ENCODE measurements at regions not wholly inside any gene's neighbourhood (a gene's known extent, or its start where the extent isn't known, plus 50 kb on each side); places are given as distances from the start of the nearest gene placed in this dataset.
"Not testable (repeated sequence)": the region's sequence is repeated elsewhere in the genome, so short reads cannot be mapped to it uniquely, and the experiment has no call there.

GRCh38 chr9:79477955-79478771, 93.6 kb upstream of the TLE4 start:
- no peak for DNase-seq (ENCODE audit: low read depth)
- H3K9me3 ChIP-seq (ENCODE audit: control insufficient read depth, low read length), result no peaks in the 10 kb centered on the region
- no peak overlapping the region for H3K4me3 ChIP-seq (ENCODE audit: low read length)
- no peaks in the 10 kb centered on the region for H3K27me3 ChIP-seq (replicated peaks; ENCODE audit: control insufficient read depth, insufficient read depth, low read length)
- H3K36me3 ChIP-seq (ENCODE audit: control insufficient read depth, insufficient read depth, low read length, severe bottlenecking), result no peaks in the 10 kb centered on the region
- H3K9ac ChIP-seq (ENCODE audit: low read length), result no peak overlapping the region
- no peaks in the 10 kb centered on the region for H3K4me1 ChIP-seq (ENCODE audit: control insufficient read depth, insufficient read depth, low read length)

- Histone ChIP-seq H3K4me3 (ENCODE audit: low read length) (no peak overlapping the region), H3K4me1 (ENCODE audit: control insufficient read depth, insufficient read depth, low read length) (no peaks in the 10 kb centered on the region)
- DNase-seq (ENCODE audit: low read depth), result no peak
Measured at GRCh38 chr9:79480639-79481038, 91.1 kb upstream of the TLE4 start.

GRCh38 chr9:79481846-79482477, 89.8 kb upstream of the TLE4 start:
- no peaks in the 10 kb centered on the region for H3K27me3 ChIP-seq (replicated peaks; ENCODE audit: control insufficient read depth, insufficient read depth, low read length)
- no peak overlapping the region for H3K9ac ChIP-seq (ENCODE audit: low read length)
- H3K4me3 ChIP-seq (ENCODE audit: low read length), result no peak overlapping the region
- peak; percentile 27 for DNase-seq (ENCODE audit: low read depth)
- H3K36me3 ChIP-seq (ENCODE audit: control insufficient read depth, insufficient read depth, low read length, severe bottlenecking), result no peaks in the 10 kb centered on the region
- H3K9me3 ChIP-seq (ENCODE audit: control insufficient read depth, low read length), result no peaks in the 10 kb centered on the region
- H3K4me1 ChIP-seq (ENCODE audit: control insufficient read depth, insufficient read depth, low read length), result no peaks in the 10 kb centered on the region

More at GRCh38 chr9:79480639-79481038, 91.1 kb upstream of the TLE4 start:
- H3K36me3 ChIP-seq (ENCODE audit: control insufficient read depth, insufficient read depth, low read length, severe bottlenecking), result no peaks in the 10 kb centered on the region
- H3K27me3 ChIP-seq (replicated peaks; ENCODE audit: control insufficient read depth, insufficient read depth, low read length), result no peaks in the 10 kb centered on the region
- H3K9me3 ChIP-seq (ENCODE audit: control insufficient read depth, low read length), result no peaks in the 10 kb centered on the region
- no peak overlapping the region for H3K9ac ChIP-seq (ENCODE audit: low read length)

- DNase-seq (ENCODE audit: low read depth), result no peak
- no peaks in the 10 kb centered on the region for H3K27me3 ChIP-seq (replicated peaks; ENCODE audit: control insufficient read depth, insufficient read depth, low read length)
- H3K9me3 ChIP-seq (ENCODE audit: control insufficient read depth, low read length), result no peaks in the 10 kb centered on the region
- no peak overlapping the region for H3K9ac ChIP-seq (ENCODE audit: low read length)
- H3K4me1 ChIP-seq (ENCODE audit: control insufficient read depth, insufficient read depth, low read length), result peaks cover 15% of the 10 kb centered on the region
- no peak overlapping the region for H3K4me3 ChIP-seq (ENCODE audit: low read length)
- no peaks in the 10 kb centered on the region for H3K36me3 ChIP-seq (ENCODE audit: control insufficient read depth, insufficient read depth, low read length, severe bottlenecking)
Measured at GRCh38 chr9:79485258-79485657, 86.5 kb upstream of the TLE4 start.

- Histone ChIP-seq H3K4me1 (ENCODE audit: control insufficient read depth, insufficient read depth, low read length) (peaks cover 18% of the 10 kb centered on the region), H3K36me3 (ENCODE audit: control insufficient read depth, insufficient read depth, low read length, severe bottlenecking) (no peaks in the 10 kb centered on the region), H3K4me3 (ENCODE audit: low read length) (peak overlapping the region; percentile 68), H3K27me3 (replicated peaks; ENCODE audit: control insufficient read depth, insufficient read depth, low read length) (no peaks in the 10 kb centered on the region), H3K9me3 (ENCODE audit: control insufficient read depth, low read length) (peaks cover 4% of the 10 kb centered on the region), H3K9ac (ENCODE audit: low read length) (peak overlapping the region; percentile 41)
- DNase-seq (ENCODE audit: low read depth), result peak; percentile 67
Measured at GRCh38 chr9:79489261-79490000, 82.3 kb upstream of the TLE4 start.

GRCh38 chr9:79490657-79491248, 81.0 kb upstream of the TLE4 start:
- Histone ChIP-seq H3K36me3 (ENCODE audit: control insufficient read depth, insufficient read depth, low read length, severe bottlenecking) (no peaks in the 10 kb centered on the region), H3K9ac (ENCODE audit: low read length) (no peak overlapping the region), H3K9me3 (ENCODE audit: control insufficient read depth, low read length) (peaks cover 4% of the 10 kb centered on the region), H3K4me3 (ENCODE audit: low read length) (no peak overlapping the region), H3K27me3 (replicated peaks; ENCODE audit: control insufficient read depth, insufficient read depth, low read length) (no peaks in the 10 kb centered on the region), H3K4me1 (ENCODE audit: control insufficient read depth, insufficient read depth, low read length) (peaks cover 18% of the 10 kb centered on the region)
- DNase-seq (ENCODE audit: low read depth), result no peak

GRCh38 chr9:79492092-79493009, 79.4 kb upstream of the TLE4 start:
- Histone ChIP-seq H3K36me3 (ENCODE audit: control insufficient read depth, insufficient read depth, low read length, severe bottlenecking) (no peaks in the 10 kb centered on the region), H3K9me3 (ENCODE audit: control insufficient read depth, low read length) (peaks cover 4% of the 10 kb centered on the region), H3K9ac (ENCODE audit: low read length) (no peak overlapping the region), H3K4me3 (ENCODE audit: low read length) (no peak overlapping the region), H3K27me3 (replicated peaks; ENCODE audit: control insufficient read depth, insufficient read depth, low read length) (no peaks in the 10 kb centered on the region), H3K4me1 (ENCODE audit: control insufficient read depth, insufficient read depth, low read length) (peaks cover 18% of the 10 kb centered on the region)
- no peak for DNase-seq (ENCODE audit: low read depth)

- H3K4me3 ChIP-seq (ENCODE audit: low read length); H3K4me1 ChIP-seq (ENCODE audit: control insufficient read depth, insufficient read depth, low read length); H3K9ac ChIP-seq (ENCODE audit: low read length); H3K36me3 ChIP-seq (ENCODE audit: control insufficient read depth, insufficient read depth, low read length, severe bottlenecking); H3K9me3 ChIP-seq (ENCODE audit: control insufficient read depth, low read length); DNase-seq (ENCODE audit: low read depth); H3K27me3 ChIP-seq (replicated peaks; ENCODE audit: control insufficient read depth, insufficient read depth, low read length): not testable (repeated sequence)
Measured at GRCh38 chr9:79500196-79500864, 71.4 kb upstream of the TLE4 start.

GRCh38 chr9:79501546-79501945, 70.2 kb upstream of the TLE4 start:
- Histone ChIP-seq H3K27me3 (replicated peaks; ENCODE audit: control insufficient read depth, insufficient read depth, low read length) (no peaks in the 10 kb centered on the region), H3K9ac (ENCODE audit: low read length) (no peak overlapping the region), H3K4me3 (ENCODE audit: low read length) (no peak overlapping the region), H3K9me3 (ENCODE audit: control insufficient read depth, low read length) (no peaks in the 10 kb centered on the region), H3K36me3 (ENCODE audit: control insufficient read depth, insufficient read depth, low read length, severe bottlenecking) (no peaks in the 10 kb centered on the region), H3K4me1 (ENCODE audit: control insufficient read depth, insufficient read depth, low read length) (no peaks in the 10 kb centered on the region)
- no peak for DNase-seq (ENCODE audit: low read depth)

GRCh38 chr9:79507801-79508200, 64.0 kb upstream of the TLE4 start:
- Histone ChIP-seq H3K4me1 (ENCODE audit: control insufficient read depth, insufficient read depth, low read length) (no peaks in the 10 kb centered on the region), H3K4me3 (ENCODE audit: low read length) (no peak overlapping the region), H3K9me3 (ENCODE audit: control insufficient read depth, low read length) (no peaks in the 10 kb centered on the region), H3K9ac (ENCODE audit: low read length) (no peak overlapping the region), H3K27me3 (replicated peaks; ENCODE audit: control insufficient read depth, insufficient read depth, low read length) (no peaks in the 10 kb centered on the region), H3K36me3 (ENCODE audit: control insufficient read depth, insufficient read depth, low read length, severe bottlenecking) (no peaks in the 10 kb centered on the region)
- no peak for DNase-seq (ENCODE audit: low read depth)

Measured in adipocyte (in vitro differentiated cells).